Spinal cord (tissue), 9 donors: ENCODE measurements at regions not wholly inside any gene's neighbourhood (a gene's known extent, or its start where the extent isn't known, plus 50 kb on each side); places are given as distances from the start of the nearest gene placed in this dataset.

Experiments used
- DNase-seq, 6 donors: peaks; one replicate each; pipeline versions ENCODE4 v3.0.0 to v3.0.0-alpha.2; 2013 to 2015; ENCODE audit warnings: low spot score in 6 of 6, low read depth in 4 of 6
- H3K27ac ChIP-seq: one replicate; pipeline ENCODE4 v1.5.1; 2013; ENCODE audit warnings: low read depth, low read length, control low read depth
- H3K27me3 ChIP-seq: one replicate; pipeline ENCODE4 v1.6.1; 2013; ENCODE audit warnings: low read length; ENCODE audit not compliant: control insufficient read depth, insufficient read depth
- H3K36me3 ChIP-seq: one replicate; pipeline ENCODE4 v1.6.1; 2013; ENCODE audit warnings: low read length; ENCODE audit not compliant: control insufficient read depth, insufficient read depth
- H3K4me1 ChIP-seq: one replicate; pipeline ENCODE4 v1.6.1; 2013; ENCODE audit warnings: low read length; ENCODE audit not compliant: control insufficient read depth, insufficient read depth
- H3K4me3 ChIP-seq: one replicate; pipeline ENCODE4 v1.5.1; 2013; ENCODE audit warnings: low read depth, low read length, control low read depth
- H3K9me3 ChIP-seq: one replicate; pipeline ENCODE4 v1.6.1; 2013; ENCODE audit warnings: low read length; ENCODE audit not compliant: control insufficient read depth, insufficient read depth
- WGBS: methylation state at CpG from one replicate; pipeline ENCODE4 v1.1.5; 2013; ENCODE audit warnings: missing lambda C conversion rate; ENCODE audit not compliant: insufficient coverage; 5-methylcytosine and 5-hydroxymethylcytosine counted together
- donor health status: healthy.

- H3K27me3 ChIP-seq: no peaks in the 10 kb centered on the region
- no peak for DNase-seq
- H3K27ac ChIP-seq: no peak overlapping the region
- H3K4me1 ChIP-seq: no peaks in the 10 kb centered on the region
- no peak overlapping the region for H3K4me3 ChIP-seq
- 90% methylated on average over 13 of the region's 14 CpGs for WGBS
- no peaks in the 10 kb centered on the region for H3K36me3 ChIP-seq
- H3K9me3 ChIP-seq: no peaks in the 10 kb centered on the region
Observed at GRCh38 chr3:84885199-84885882, 73.4 kb upstream of the CADM2 start.

DNA sequence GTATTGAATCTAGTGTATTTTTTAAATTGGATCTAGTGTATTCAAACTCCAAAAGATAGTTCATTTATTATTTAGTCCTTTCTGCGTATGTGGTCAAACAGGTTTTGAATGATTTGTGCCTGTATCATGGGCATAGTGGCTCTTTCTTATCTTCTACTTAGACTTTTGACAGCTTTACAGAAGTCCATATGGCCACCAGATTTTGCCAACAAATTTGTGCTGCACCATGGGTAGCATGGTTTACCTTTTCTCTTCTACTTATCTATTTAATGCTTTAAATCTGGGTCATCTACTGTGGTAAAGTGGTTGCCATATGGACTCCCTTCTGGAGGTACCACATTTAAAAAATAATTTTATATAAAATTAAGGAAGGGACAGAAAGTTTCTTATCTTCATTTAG lies 66.9 kb upstream of the CADM2 start:
- Histone ChIP-seq H3K27ac (no peak overlapping the region), H3K4me3 (no peak overlapping the region), H3K36me3 (no peaks in the 10 kb centered on the region), H3K4me1 (no peaks in the 10 kb centered on the region), H3K27me3 (no peaks in the 10 kb centered on the region), H3K9me3 (no peaks in the 10 kb centered on the region)
- no peak for DNase-seq
- WGBS: no CpG with 5 or more reads among the region's 1 CpG

- 82% methylated on average over 2 of the region's 3 CpGs for WGBS
- no peak for DNase-seq
- Histone ChIP-seq H3K27ac (no peak overlapping the region), H3K4me1 (no peaks in the 10 kb centered on the region), H3K4me3 (no peak overlapping the region), H3K27me3 (no peaks in the 10 kb centered on the region), H3K9me3 (peaks cover 2% of the 10 kb centered on the region), H3K36me3 (no peaks in the 10 kb centered on the region)
Observed at GRCh38 chr3:84893211-84893610, 65.6 kb upstream of the CADM2 start.

- H3K36me3 ChIP-seq: no peaks in the 10 kb centered on the region
- no peak overlapping the region for H3K4me3 ChIP-seq
- no peaks in the 10 kb centered on the region for H3K27me3 ChIP-seq
- no peak for DNase-seq
- H3K9me3 ChIP-seq: no peaks in the 10 kb centered on the region
- H3K27ac ChIP-seq: no peak overlapping the region
- no peaks in the 10 kb centered on the region for H3K4me1 ChIP-seq
Observed at GRCh38 chr3:84904212-84904611, 54.6 kb upstream of the CADM2 start.

GRCh38 chr3:84904816-84905555 lies 53.8 kb upstream of the CADM2 start:
- H3K9me3 ChIP-seq: no peaks in the 10 kb centered on the region
- no peaks in the 10 kb centered on the region for H3K4me1 ChIP-seq
- H3K27ac ChIP-seq: no peak overlapping the region
- no peak overlapping the region for H3K4me3 ChIP-seq
- DNase-seq: no peak
- whole genome bisulfite sequencing: 90% methylated on average over 21 of the region's 21 CpGs
- H3K27me3 ChIP-seq: no peaks in the 10 kb centered on the region
- H3K36me3 ChIP-seq: no peaks in the 10 kb centered on the region

- DNase-seq: no peak
- Histone ChIP-seq H3K27me3 (no peaks in the 10 kb centered on the region), H3K27ac (no peak overlapping the region), H3K36me3 (no peaks in the 10 kb centered on the region), H3K4me3 (no peak overlapping the region), H3K9me3 (no peaks in the 10 kb centered on the region), H3K4me1 (no peaks in the 10 kb centered on the region)
- WGBS: 91% methylated on average over 5 of the region's 5 CpGs
Observed at GRCh38 chr3:84905556-84905920, 53.3 kb upstream of the CADM2 start.

DNA sequence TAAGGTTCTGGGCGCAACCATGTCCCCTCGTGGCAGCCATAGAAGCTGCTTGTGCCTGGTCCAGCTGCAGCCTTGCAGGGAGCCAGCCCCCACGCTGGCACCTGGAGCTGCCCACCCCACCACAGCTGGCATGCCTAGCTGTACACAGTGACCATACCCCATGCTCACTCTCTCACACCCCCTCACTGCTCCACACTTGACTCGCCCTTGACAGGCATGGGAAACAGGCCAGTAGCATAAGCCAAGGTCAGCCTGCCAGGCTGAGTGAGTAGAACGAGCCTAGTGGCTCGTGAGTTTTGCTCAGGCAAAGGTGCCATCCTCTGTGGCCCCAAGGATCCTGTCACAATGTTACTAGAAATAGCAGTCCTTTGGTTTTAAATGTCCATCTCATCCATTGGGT lies 52.7 kb upstream of the CADM2 start:
- no peak for DNase-seq
- Histone ChIP-seq H3K27me3 (no peaks in the 10 kb centered on the region), H3K27ac (no peak overlapping the region), H3K4me1 (no peaks in the 10 kb centered on the region), H3K36me3 (no peaks in the 10 kb centered on the region), H3K4me3 (no peak overlapping the region), H3K9me3 (no peaks in the 10 kb centered on the region)
- 88% methylated on average over 5 of the region's 6 CpGs for WGBS
